Type B pancreatic cell (in vitro differentiated cells): ENCODE measurements at regions not wholly inside any gene's neighbourhood (a gene's known extent, or its start where the extent isn't known, plus 50 kb on each side); places are given as distances from the start of the nearest gene placed in this dataset.

ENCODE experiments used
- DNase-seq: peaks from one replicate; pipeline ENCODE4 v3.0.0; 2021; ENCODE audit warnings: mixed read lengths; ENCODE audit not compliant: unreplicated experiment; ENCODE audit errors: extremely low spot score
- H3K27ac Mint-ChIP-seq: 2 replicates; pipeline ENCODE4 v1.8.0; 2021; ENCODE audit warnings: mild to moderate bottlenecking, mixed read lengths
- H3K27me3 Mint-ChIP-seq: 2 replicates; pipeline ENCODE4 v1.8.0; 2021; ENCODE audit warnings: mixed read lengths
- H3K36me3 Mint-ChIP-seq: 2 replicates; pipeline ENCODE4 v1.8.0; 2021; ENCODE audit warnings: mixed read lengths
- H3K4me1 Mint-ChIP-seq: one replicate; pipeline ENCODE4 v1.8.0; 2021; ENCODE audit warnings: mixed read lengths; ENCODE audit not compliant: unreplicated experiment
- H3K4me3 Mint-ChIP-seq: 2 replicates; pipeline ENCODE4 v1.8.0; 2021; ENCODE audit warnings: mild to moderate bottlenecking, mixed read lengths
- H3K9me3 Mint-ChIP-seq: 2 replicates; pipeline ENCODE4 v1.8.0; 2021; ENCODE audit warnings: mixed read lengths
- TF ChIP-seq, protein P1 (sequence below): fragments of 200-600 bp; sonication (generic); conservative IDR thresholded peaks from 2 replicates; pipeline ENCODE4 v1.5.0; 2021; ENCODE audit warnings: antibody characterized with exemption, mild to moderate bottlenecking

DNA sequence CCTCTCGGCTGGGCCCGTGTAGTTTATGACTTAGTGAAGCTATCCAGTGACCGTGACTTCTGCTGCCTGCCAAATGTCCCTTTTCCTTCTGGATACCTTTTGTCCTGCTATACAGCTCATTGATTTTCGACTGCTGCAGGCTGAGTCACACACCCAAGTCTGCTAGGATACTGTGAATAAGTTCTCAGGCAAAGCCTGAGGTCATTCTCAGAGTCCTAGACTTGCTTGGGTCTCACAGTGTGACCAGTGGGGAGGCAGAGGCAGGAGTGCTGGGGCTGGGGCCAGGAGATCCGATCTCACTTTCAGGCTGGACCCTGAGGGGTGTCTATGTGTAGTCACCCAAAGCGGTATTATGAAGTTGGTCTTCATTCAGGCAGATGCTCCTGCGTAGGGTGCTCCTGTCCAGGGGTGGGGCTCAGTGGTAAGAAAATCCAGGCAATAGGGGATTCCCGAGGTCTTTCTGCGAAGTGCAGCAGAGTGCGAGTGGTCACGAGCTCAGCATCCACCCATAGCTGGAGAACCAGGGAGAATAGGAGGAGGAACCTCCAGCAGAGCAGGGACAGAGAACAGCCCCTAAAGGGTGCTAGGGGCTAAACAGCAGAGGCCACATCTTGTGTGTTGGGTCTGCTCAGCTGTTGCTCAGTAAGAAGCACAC lies 268.6 kb upstream of the NCKAP5 start:
- Mint-ChIP-seq H3K9me3 (peaks cover 5% of the 10 kb centered on the region), H3K36me3 (no peaks in the 10 kb centered on the region), H3K4me3 (no peak overlapping the region), H3K27ac (no peak overlapping the region), H3K4me1 (peaks cover under 1% of the 10 kb centered on the region), H3K27me3 (peaks cover 3% of the 10 kb centered on the region)
- TF ChIP-seq, protein P1, sequence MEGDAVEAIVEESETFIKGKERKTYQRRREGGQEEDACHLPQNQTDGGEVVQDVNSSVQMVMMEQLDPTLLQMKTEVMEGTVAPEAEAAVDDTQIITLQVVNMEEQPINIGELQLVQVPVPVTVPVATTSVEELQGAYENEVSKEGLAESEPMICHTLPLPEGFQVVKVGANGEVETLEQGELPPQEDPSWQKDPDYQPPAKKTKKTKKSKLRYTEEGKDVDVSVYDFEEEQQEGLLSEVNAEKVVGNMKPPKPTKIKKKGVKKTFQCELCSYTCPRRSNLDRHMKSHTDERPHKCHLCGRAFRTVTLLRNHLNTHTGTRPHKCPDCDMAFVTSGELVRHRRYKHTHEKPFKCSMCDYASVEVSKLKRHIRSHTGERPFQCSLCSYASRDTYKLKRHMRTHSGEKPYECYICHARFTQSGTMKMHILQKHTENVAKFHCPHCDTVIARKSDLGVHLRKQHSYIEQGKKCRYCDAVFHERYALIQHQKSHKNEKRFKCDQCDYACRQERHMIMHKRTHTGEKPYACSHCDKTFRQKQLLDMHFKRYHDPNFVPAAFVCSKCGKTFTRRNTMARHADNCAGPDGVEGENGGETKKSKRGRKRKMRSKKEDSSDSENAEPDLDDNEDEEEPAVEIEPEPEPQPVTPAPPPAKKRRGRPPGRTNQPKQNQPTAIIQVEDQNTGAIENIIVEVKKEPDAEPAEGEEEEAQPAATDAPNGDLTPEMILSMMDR = no peak
- DNase-seq = no peak

DNA sequence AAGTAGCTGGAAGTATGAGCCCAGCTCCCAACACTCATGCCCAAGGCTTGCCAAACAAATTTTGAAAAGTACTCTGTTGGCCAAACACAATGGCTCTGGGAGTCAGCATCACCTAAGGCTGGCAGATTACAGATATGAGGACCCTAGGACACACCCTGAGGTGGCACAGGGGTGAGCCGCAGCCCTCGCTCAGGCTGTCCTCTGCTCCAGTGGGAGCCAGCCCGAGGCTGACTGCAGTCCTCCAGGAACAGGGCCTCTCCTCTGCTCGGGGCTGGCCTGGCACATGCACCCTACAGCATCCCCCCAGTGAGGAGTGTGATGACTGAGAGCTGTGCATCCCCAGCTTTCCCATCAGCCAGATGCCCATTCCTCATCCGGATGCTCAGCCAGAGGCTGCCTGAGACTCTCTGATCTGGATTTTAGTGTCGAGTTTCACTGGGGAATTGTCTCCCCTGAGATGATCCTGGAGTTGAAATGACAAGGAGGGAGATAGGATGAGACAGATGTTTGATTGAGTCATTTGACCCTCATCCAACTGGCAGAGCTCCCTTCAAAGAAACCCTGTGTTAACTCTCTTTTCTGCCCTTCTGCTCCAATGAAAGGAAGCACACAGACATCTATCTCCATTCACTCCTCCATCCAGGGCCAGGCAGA lies 269.3 kb upstream of the NCKAP5 start:
- TF ChIP-seq, protein P1 = no peak
- no peak overlapping the region for H3K4me3 Mint-ChIP-seq
- no peak overlapping the region for H3K27ac Mint-ChIP-seq
- H3K4me1 Mint-ChIP-seq = peaks cover 7% of the 10 kb centered on the region
- H3K36me3 Mint-ChIP-seq = no peaks in the 10 kb centered on the region
- H3K9me3 Mint-ChIP-seq = peaks cover 5% of the 10 kb centered on the region
- no peak for DNase-seq
- peaks cover 3% of the 10 kb centered on the region for H3K27me3 Mint-ChIP-seq

DNA sequence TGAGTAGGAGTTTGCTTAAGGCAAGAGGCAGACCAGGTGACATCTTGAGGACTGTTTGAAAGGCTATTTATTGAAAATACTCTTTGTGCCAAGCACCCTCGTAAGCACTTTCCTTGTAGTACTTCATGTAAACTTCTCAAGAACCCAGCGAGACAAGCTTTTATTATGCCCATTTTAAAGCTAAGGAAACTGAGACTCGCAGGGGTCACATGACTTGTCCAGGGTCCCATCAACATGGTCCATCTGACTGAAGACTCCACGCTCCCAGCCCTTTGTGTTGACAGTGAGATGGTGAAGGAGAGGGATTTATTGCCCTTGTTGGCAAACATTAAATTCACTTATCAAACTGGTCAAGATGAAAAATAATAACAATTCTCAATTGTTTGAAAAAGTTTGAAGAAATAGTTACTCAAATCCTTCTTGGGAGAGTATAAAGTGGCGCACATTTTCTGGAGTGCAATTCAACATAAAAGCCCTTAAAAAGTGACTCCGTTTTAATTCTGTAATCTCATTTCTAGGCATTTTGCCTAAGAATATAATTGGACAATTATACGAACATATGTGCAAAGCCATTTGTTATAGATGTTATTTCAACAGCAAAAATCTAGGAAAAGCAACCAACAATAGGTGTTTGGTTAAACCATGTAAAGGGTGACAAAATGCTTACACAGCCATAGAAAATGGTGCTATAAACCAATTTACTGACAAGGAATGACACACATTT lies 270.5 kb upstream of the NCKAP5 start:
- H3K4me1 Mint-ChIP-seq = peaks cover 10% of the 10 kb centered on the region
- no peak for DNase-seq
- TF ChIP-seq, protein P1 = no peak
- H3K27me3 Mint-ChIP-seq = peaks cover 3% of the 10 kb centered on the region
- H3K27ac Mint-ChIP-seq = no peak overlapping the region
- no peak overlapping the region for H3K4me3 Mint-ChIP-seq
- H3K9me3 Mint-ChIP-seq = peaks cover 5% of the 10 kb centered on the region
- H3K36me3 Mint-ChIP-seq = no peaks in the 10 kb centered on the region

DNA sequence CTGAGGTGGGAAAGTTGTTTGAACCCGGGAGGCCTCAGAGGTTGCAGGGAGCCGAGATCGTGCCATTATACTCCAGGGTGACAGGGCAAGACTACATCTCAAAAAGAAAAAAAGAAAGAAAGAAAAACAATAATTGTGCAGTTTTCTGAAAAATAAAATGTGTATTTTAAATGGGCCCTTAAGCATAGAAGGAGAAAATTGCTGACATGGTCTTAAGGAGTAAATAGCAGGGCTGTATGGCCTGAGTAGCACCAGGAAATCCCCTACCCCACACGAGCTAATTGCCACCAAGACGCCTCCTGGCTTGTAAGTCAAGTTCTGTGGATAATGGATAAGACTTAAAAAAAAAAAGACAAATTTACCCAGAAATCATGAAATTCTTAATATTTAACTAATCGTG lies 271.4 kb upstream of the NCKAP5 start:
- H3K9me3 Mint-ChIP-seq = no peaks in the 10 kb centered on the region
- H3K4me1 Mint-ChIP-seq = peaks cover 16% of the 10 kb centered on the region
- TF ChIP-seq, protein P1 = no peak
- peaks cover 6% of the 10 kb centered on the region for H3K27me3 Mint-ChIP-seq
- H3K27ac Mint-ChIP-seq = no peak overlapping the region
- H3K36me3 Mint-ChIP-seq = no peaks in the 10 kb centered on the region
- DNase-seq = no peak
- no peak overlapping the region for H3K4me3 Mint-ChIP-seq

DNA sequence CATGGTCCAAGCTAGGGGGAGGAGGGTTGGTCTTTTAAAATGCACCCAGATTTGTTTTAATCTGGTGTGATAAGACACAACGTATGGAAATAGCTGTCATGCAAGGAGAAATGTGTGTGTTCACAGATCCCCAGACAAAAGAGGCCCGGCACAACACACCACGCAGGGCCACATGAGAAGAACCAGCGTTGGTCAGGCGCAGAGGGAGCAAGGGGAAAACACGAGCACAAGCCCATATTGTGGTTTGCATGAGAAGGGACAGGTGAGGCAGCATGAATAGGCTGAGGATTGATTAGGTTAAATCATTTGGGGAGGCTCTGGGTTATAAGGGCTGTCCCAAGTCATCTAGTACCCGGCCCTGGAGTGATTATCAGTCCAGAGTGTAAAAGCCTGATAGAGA lies 272.5 kb upstream of the NCKAP5 start:
- Mint-ChIP-seq H3K36me3 (no peaks in the 10 kb centered on the region), H3K27ac (no peak overlapping the region), H3K4me3 (no peak overlapping the region), H3K4me1 (peaks cover 16% of the 10 kb centered on the region), H3K9me3 (no peaks in the 10 kb centered on the region), H3K27me3 (peaks cover 12% of the 10 kb centered on the region)
- DNase-seq = no peak
- TF ChIP-seq, protein P1 = no peak
